CD4-positive, alpha-beta T cell treated with Interleukin-2 at 100 ng/mL for 4 hours (primary cell): ENCODE measurements at regions not wholly inside any gene's neighbourhood (a gene's known extent, or its start where the extent isn't known, plus 50 kb on each side); places are given as distances from the start of the nearest gene placed in this dataset.
"Not testable (repeated sequence)": the region's sequence is repeated elsewhere in the genome, so short reads cannot be mapped to it uniquely, and the experiment has no call there.

ENCODE experiments used
- DNase-seq: peaks from one replicate; pipeline ENCODE4 v3.0.0-alpha.2; 2020; ENCODE audit warnings: low spot score

- DNase-seq, result peak; percentile 63
Observed at GRCh38 chr17:51435171-51435552, 174.8 kb downstream of the UTP18 start.

- DNase-seq, result peak; percentile 65
Observed at GRCh38 chr17:51435641-51436091, 175.3 kb downstream of the UTP18 start.

- DNase-seq, result peak; percentile 47
Observed at GRCh38 chr17:51439395-51440229, 179.3 kb downstream of the UTP18 start.

GRCh38 chr17:51441431-51441830 is 181.1 kb downstream of the UTP18 start:
- DNase-seq, result no peak

GRCh38 chr17:51442088-51442865 is 181.9 kb downstream of the UTP18 start:
- DNase-seq, result no peak

GRCh38 chr17:51443646-51444045 is 183.3 kb downstream of the UTP18 start:
- DNase-seq, result no peak

GRCh38 chr17:51445946-51446345 is 185.6 kb downstream of the UTP18 start:
- DNase-seq, result no peak

- no peak for DNase-seq
Observed at GRCh38 chr17:51454456-51454978, 194.2 kb downstream of the UTP18 start.

- no peak for DNase-seq
Observed at GRCh38 chr17:51455211-51455610, 194.9 kb downstream of the UTP18 start.

GRCh38 chr17:51455931-51456330 is 195.6 kb downstream of the UTP18 start:
- no peak for DNase-seq

GRCh38 chr17:51456942-51457341 is 196.6 kb downstream of the UTP18 start:
- no peak for DNase-seq

GRCh38 chr17:51461578-51462004 is 201.2 kb downstream of the UTP18 start:
- peak; percentile 53 for DNase-seq

GRCh38 chr17:51463353-51463752 is 203.0 kb downstream of the UTP18 start:
- no peak for DNase-seq

GRCh38 chr17:51467336-51467735 is 207.0 kb downstream of the UTP18 start:
- DNase-seq, result no peak

GRCh38 chr17:51472670-51473205 is 212.4 kb downstream of the UTP18 start:
- no peak for DNase-seq

GRCh38 chr17:51474764-51475163 is 214.4 kb downstream of the UTP18 start:
- DNase-seq, result no peak

- DNase-seq, result no peak
Observed at GRCh38 chr17:51475730-51476129, 215.4 kb downstream of the UTP18 start.

- no peak for DNase-seq
Observed at GRCh38 chr17:51479303-51479702, 219.0 kb downstream of the UTP18 start.

GRCh38 chr17:51481370-51481769 is 221.0 kb downstream of the UTP18 start:
- no peak for DNase-seq

GRCh38 chr17:51482248-51482647 is 221.9 kb downstream of the UTP18 start:
- DNase-seq, result not testable (repeated sequence)

GRCh38 chr17:51486091-51486490 is 225.7 kb downstream of the UTP18 start:
- no peak for DNase-seq

GRCh38 chr17:51486885-51487520 is 226.7 kb downstream of the UTP18 start:
- DNase-seq, result no peak
